HG03521 (cell line): ENCODE measurements at regions not wholly inside any gene's neighbourhood (a gene's known extent, or its start where the extent isn't known, plus 50 kb on each side); places are given as distances from the start of the nearest gene placed in this dataset.

Experiments used
- ATAC-seq: cut with Tn5 transposase; IDR thresholded peaks from one replicate; pipeline ENCODE4 v1.9.1; 2021; ENCODE audit warnings: mild to moderate bottlenecking, moderate library complexity; ENCODE audit not compliant: unreplicated experiment

GRCh38 chr9:1653282-1653681, 361.9 kb upstream of the SMARCA2 start:
- no peak for ATAC-seq

- ATAC-seq: no peak
Measured at GRCh38 chr9:1658661-1659362, 356.3 kb upstream of the SMARCA2 start.

- ATAC-seq: no peak
Measured at GRCh38 chr9:1659363-1659690, 355.8 kb upstream of the SMARCA2 start.

- ATAC-seq: no peak
Measured at GRCh38 chr9:1668441-1668840, 346.7 kb upstream of the SMARCA2 start.

- ATAC-seq: no peak
Measured at GRCh38 chr9:1673300-1673699, 341.8 kb upstream of the SMARCA2 start.

GRCh38 chr9:1676771-1677170, 338.4 kb upstream of the SMARCA2 start:
- ATAC-seq: no peak

- ATAC-seq: no peak
Measured at GRCh38 chr9:1683951-1684350, 331.2 kb upstream of the SMARCA2 start.

GRCh38 chr9:1698991-1699390, 316.2 kb upstream of the SMARCA2 start:
- no peak for ATAC-seq

- no peak for ATAC-seq
Measured at GRCh38 chr9:1701113-1701512, 314.0 kb upstream of the SMARCA2 start.

GRCh38 chr9:1702701-1703100, 312.4 kb upstream of the SMARCA2 start:
- no peak for ATAC-seq

GRCh38 chr9:1707291-1707690, 307.9 kb upstream of the SMARCA2 start:
- no peak for ATAC-seq

GRCh38 chr9:1708219-1708618, 306.9 kb upstream of the SMARCA2 start:
- ATAC-seq: no peak

- no peak for ATAC-seq
Measured at GRCh38 chr9:1709347-1709746, 305.8 kb upstream of the SMARCA2 start.

GRCh38 chr9:1712861-1713450, 302.2 kb upstream of the SMARCA2 start:
- no peak for ATAC-seq

GRCh38 chr9:1713841-1714240, 301.3 kb upstream of the SMARCA2 start:
- ATAC-seq: no peak

- ATAC-seq: no peak
Measured at GRCh38 chr9:1717882-1718281, 297.3 kb upstream of the SMARCA2 start.

- ATAC-seq: no peak
Measured at GRCh38 chr9:1718836-1719235, 296.3 kb upstream of the SMARCA2 start.

GRCh38 chr9:1721196-1721595, 294.0 kb upstream of the SMARCA2 start:
- no peak for ATAC-seq

GRCh38 chr9:1722404-1722803, 292.7 kb upstream of the SMARCA2 start:
- no peak for ATAC-seq

GRCh38 chr9:1723522-1724015, 291.6 kb upstream of the SMARCA2 start:
- no peak for ATAC-seq

- no peak for ATAC-seq
Measured at GRCh38 chr9:1726993-1727759, 288.0 kb upstream of the SMARCA2 start.

- ATAC-seq: no peak
Measured at GRCh38 chr9:1729631-1730030, 285.5 kb upstream of the SMARCA2 start.
